Inflammatory macrophage treated with lipopolysaccharide for 4 hours (primary cell): ENCODE measurements at regions not wholly inside any gene's neighbourhood (a gene's known extent, or its start where the extent isn't known, plus 50 kb on each side); places are given as distances from the start of the nearest gene placed in this dataset.
"Not testable (repeated sequence)": the region's sequence is repeated elsewhere in the genome, so short reads cannot be mapped to it uniquely, and the experiment has no call there.

Experiments used
- DNase-seq: peaks from one replicate; pipeline ENCODE4 v3.0.0-alpha.2; 2020

DNA sequence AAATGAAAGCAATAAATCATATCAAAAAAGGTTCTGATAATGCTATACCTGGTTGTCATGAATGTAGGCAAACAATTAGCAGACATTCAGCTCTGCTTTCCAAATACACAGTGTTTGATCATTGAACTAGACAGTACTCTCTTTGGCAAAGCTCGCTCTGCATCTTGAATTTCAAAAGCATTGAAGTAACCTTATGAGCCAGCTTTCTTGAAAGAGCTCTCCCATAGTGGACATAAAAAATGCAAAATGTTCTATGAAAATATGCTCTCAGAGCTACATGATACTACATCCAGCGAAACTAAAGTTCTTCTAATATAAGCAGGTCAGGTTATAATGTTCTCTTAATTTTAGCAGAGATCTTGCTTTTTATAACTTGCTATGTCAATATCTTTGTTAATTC is 533.4 kb downstream of the CSNK1G3 start:
- no peak for DNase-seq

DNA sequence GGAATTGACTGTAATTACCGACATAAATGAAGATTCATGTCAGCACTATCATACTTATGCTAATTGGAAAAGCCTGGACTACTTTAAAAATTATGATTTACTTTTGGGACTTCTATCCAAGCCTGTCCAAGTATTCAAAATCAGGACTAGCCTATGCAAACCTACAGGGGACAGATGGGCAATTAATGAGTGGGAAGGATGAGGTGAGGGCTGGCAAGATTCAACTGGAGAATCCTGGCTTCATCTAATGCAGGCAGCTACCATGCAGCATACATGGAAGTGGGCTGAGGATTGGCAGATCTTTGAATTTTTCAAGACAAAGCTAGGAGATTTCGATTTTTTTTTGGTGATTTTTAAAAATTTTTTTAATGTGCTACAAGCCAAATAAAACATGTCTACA is 532.6 kb downstream of the CSNK1G3 start:
- DNase-seq = no peak

DNA sequence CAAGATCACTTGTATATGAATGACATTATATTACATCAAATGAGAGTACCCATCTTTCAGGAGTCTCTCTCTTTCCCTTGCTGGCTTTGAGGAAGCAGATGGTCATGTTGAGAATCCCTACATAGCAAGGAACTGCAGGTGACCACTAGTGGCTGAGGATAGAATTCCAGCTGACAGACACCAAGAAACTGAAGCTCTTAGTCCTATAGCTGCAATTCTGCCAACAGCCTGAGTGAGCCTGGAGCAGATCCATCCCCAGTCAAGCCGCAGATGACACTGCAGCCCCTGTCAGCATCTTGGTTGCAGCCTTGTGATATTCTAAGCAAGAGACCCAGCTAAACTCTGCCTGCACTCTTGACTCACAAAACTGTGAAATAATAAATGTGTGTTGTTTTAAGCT is 531.5 kb downstream of the CSNK1G3 start:
- DNase-seq = no peak

DNA sequence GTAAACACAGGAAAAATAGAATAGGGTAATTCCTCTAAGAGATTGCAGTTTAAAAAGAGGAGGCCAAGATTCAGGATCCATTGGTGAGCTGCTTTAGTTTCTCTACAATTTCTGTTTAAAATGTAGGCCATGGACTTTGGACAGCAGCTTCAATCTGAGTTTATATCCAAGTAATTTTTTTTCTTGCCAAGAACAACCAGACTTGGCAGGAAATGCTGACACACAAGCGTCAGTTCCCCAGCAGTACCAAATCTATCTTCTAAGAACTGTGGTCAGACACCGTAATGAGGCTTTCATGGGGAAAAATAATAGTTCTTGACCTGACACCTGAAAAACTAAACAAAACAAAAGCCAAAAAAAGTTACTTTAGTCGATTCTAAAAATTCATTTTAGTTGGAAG is 528.8 kb downstream of the CSNK1G3 start:
- no peak for DNase-seq

DNA sequence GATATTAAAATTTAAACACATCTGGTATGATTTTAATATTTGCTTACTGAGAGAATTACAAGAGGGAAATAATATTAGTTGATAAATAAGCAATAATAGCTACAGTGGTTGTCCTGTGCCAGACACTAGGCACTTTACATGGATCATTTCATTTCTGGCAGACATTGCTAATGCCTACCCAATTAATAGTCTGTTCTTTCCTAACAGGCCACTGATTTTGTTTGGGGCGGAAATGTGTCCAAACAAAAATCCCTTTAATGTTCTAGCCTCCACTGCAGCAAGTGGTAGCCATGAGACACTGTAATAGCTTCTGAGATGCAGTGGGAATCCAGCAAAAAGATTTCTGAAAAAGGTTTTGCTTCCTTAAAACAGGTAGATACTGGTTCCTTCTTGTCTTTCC is 527.4 kb downstream of the CSNK1G3 start:
- DNase-seq = no peak

DNA sequence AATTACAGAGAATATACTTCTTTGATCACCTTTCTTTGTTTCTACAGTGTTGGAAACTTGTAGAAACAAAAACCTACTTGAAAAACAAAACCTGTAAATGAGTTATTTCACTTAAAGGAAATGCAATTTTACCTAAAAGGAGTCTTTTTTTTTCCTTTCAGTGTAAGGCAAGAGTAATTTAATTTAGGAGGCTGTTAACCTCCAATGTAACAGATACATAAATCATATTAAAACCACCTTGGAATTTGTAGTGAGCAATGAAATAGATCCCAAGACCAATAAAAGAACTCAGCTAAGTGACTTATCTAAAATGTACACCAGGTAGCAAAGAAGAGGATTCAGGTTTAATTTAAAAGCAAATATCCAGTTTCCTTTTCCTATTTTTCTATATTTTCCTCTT is 524.8 kb downstream of the CSNK1G3 start:
- DNase-seq = no peak

DNA sequence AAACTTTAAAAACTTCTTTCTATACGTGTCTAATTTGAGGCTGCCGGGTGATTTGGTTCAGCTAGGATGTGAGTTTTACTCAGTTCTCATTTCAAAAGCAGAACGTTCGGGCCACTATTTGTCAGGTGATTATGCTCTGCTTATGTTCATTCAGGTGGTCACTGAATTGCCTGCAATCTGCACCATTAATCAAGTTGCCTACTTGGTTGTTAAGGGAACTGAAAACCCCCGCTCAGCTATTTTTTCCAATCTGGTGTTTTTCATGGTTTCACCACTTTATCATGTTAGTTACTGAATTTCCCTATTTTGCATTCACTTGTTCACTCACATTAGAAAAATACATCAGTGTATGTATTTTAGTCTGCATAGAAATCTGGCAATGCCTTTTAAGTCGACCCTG is 523.0 kb downstream of the CSNK1G3 start:
- DNase-seq = no peak

DNA sequence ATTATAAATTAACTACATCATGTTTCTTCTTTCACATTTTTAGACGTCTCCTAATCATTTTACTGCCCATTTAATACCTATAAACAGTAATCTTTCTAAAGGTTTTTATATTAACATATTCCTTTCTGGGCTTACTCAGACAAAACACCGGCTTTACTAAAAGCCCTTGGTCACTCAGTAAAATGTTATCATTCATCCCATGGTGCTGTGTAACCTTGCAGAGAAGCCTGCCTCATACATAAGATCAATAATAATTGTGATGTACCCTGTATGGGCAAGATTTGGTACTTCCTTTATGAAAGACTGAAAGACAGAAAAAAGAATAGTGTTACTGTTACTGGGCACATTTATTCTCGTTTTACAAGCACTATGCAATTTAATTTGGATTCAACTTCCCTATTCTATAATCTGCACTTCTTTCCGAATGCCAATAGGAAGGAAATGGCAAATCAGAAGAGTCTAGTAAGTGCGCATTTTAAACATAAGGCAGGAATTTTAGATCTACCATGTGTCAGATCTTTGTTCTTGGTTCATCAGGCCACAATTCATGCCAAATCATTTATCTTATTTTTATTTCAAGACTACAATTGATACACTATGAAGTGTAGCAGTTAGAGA is 522.2 kb downstream of the CSNK1G3 start:
- no peak for DNase-seq

DNA sequence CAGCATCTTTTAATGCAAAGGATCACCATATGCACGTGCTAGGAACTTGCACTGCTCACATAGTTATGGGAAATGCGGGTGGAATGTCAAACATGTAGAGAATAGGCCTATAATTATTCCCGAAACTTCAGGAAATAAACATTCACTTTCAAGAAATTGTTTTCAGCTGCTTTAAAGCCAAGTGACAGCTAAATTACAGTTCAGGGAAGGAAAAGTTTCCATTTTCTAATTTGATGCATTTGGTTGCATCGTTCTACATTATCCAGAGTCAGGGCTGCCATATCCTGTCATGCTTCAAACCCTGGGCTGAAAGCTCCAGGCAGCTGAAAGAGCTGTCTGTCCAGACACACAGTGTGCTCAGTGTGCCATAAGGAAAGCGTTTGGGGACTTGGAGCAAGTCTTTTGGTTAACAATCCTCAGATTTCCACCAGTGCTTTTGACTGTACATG is 518.1 kb downstream of the CSNK1G3 start:
- DNase-seq = no peak

DNA sequence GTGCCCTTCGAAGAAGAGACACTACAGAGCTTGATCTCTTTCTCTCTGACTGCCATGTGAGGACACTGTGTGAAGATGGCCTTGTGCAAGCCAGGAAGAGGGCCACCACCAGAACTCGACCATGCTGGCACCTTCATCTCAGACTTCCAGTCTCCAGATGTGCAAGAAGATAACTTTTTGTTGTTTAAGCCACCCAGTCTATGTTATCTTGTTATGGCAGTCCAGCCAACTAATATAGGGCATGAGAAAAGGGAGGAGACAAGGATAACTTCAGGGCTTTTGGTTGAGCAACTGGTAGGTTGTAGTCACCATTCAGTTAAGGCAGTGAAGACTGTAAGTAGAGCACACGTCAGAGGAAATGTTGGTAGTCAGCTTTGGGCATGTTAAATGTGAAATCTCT is 515.5 kb downstream of the CSNK1G3 start:
- no peak for DNase-seq

DNA sequence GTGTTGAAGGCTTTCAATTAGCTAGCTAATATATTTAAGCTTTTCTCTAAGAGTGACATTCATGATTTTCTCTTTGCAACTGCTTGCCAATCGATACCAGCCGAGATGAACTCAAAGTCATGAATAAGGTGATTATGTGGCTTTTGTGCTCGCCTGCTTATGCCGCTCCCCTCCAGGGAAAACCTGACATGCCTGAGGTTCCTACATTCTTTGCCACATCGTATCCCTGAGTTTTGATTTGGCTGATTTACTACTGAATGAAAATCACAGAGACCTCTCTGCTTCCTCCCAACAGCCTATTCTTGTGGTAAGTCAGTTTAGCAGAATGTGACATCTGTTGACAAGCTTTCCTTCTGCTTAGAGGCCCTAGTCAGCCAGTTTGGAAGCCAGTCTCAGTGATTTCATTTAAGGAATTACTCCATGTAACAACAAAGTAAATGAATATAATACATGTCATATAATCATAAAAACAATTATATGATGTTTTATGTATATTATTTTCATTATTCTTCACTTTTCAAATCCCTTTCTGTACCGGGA is 513.4 kb downstream of the CSNK1G3 start:
- no peak for DNase-seq

DNA sequence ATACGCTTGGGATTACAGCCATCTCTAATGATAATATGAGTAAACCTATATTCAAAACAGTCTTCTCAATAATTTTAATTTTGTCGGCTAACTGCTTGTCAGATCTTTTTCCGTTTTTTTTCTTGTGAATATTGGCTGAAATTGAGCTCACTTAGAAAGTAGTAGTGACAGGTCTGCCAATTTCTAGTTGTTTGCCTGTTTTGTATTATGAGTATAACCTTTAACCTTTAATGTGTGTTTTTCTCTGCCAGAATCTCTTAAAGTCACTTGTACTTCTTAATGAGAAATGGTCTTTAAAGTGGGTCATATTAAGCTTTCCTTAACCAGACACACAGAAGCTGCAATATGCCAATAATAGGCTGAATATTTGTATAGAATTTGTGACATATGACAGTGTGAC is 511.0 kb downstream of the CSNK1G3 start:
- no peak for DNase-seq

DNA sequence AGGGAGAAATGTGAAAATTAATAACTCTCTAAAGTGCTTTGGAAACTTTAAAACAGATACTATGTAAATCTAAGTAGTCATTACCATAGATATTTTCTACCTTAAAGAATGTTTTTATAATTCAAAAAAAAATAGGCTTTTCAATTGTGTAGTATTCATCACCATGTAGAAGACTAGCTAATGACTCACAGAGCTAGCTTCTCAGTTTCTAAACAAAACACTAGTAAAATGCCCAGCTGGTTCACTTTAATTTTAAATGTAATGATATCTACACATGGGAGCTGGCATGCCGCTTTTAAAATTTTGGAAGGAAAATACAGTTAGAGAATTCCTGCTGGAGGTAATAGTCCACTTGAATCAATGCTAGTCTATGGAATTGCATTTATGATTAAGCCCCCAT is 509.8 kb downstream of the CSNK1G3 start:
- DNase-seq = no peak

DNA sequence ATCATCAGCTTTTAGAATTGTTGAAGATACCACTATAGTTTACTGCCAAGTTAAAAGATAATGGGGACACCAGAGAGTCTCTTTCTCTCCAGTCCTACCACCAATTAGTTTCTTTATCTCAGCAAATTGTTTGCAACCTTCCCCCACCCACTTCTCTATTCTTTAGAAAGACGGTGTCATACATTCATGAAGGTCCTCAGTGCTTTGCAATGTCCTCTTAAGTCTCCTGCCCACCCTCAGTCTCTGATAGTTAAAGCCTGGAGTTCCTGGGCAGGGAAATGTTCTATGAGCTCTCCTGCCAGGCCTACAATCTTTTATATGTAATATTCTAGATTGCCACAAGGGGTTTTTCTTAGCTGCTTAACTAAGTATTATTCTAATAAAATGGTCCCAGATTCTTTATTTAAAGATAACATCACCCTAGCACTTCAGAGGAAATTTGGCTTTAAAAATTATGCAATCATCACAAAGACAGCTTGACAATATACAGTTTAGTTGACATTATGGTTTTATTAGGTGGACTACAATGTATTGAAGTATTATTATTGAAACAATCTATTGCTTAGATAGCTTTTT is 509.2 kb downstream of the CSNK1G3 start:
- no peak for DNase-seq

DNA sequence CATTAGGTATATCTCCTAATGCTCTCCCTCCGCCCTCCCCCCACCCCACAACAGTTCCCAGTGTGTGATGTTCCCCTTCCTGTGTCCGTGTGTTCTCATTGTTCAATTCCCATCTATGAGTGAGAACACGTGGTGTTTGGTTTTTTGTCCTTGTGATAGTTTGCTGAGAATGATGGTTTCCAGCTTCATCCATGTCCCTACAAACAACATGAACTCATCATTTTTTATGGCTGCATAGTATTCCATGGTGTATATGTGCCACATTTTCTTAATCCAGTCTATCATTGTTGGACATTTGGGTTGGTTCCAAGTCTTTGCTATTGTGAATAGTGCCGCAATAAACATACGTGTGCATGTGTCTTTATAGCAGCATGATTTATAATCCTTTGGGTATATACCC is 505.3 kb downstream of the CSNK1G3 start:
- DNase-seq = not testable (repeated sequence)

DNA sequence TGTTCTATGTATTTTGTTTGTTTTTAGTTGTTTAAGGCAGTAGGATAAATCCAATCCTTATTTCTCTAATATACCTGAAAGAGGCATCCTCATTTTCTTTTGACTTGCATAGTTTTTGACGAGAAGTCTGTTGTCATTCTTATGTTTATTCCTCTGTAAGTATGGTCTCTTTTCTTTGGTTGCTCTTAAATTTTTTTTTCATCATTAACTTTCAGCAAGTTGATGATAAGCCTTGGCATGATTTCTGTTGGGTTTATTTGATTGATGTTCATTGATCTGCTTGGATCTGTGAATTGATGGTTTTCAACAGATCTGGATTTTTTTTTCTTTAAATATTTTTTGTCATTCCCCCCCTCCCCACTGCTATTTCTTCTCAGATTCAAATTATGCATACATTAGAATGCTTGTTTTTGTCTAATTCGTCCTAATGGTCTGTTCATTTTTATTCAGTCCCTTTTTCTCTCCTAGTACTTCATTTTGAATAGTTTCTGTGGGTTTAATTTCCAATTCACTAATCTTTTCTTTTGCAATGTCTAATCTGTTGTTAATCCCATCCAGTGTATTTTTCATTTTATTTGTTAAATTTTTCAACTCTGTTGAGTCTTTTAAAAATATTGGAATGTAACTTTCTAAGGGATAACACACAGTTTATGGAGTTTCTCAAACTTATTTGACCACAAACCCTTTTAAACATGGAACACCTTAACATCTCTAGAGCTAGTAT is 495.9 kb downstream of the CSNK1G3 start:
- no peak for DNase-seq

DNA sequence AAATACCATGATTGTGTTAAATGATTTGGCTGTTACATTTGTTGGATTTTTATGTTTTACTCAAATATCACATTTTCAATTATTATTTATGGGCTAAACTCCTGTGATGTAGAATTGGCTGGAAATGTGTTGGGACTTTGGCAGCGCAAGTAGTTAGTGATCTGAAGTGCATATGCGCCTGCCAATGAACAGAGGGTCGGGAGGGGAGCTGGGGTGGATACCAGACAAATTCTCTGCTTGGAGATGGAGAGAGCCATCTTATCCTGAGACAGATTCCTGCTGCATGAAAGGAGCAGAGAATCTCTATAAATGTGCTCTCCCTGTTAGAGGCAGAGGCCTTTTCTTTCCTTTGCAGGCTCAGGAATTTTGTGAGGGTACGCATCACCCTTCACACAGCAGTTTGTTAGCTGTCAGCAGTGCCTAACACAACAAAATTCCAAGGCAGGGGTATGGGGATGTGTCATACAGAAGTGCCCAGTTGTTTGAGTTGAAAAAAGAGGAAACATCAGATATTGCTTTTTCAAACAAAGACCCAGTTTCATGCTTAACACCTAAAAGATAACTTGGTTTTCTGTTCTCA is 489.1 kb downstream of the CSNK1G3 start:
- no peak for DNase-seq

DNA sequence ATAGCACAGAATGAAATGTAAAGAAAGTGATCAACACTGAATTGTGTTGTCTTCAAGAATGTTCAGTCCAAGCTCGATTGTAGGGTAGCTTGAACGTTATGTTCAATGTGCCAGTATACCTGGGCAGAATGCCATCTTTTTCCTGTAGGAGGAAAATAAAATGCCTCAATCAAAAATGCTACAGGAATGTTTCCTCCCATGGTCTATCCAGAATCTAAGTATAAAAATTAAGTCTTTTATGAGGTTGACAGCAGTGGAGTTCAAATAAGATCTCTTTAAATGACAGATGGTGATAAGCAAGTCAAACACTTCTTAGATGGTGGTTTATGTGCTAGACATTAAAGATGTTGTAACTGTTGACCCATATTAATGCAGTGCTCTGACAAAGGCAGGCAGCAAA is 488.6 kb downstream of the CSNK1G3 start:
- DNase-seq = no peak

DNA sequence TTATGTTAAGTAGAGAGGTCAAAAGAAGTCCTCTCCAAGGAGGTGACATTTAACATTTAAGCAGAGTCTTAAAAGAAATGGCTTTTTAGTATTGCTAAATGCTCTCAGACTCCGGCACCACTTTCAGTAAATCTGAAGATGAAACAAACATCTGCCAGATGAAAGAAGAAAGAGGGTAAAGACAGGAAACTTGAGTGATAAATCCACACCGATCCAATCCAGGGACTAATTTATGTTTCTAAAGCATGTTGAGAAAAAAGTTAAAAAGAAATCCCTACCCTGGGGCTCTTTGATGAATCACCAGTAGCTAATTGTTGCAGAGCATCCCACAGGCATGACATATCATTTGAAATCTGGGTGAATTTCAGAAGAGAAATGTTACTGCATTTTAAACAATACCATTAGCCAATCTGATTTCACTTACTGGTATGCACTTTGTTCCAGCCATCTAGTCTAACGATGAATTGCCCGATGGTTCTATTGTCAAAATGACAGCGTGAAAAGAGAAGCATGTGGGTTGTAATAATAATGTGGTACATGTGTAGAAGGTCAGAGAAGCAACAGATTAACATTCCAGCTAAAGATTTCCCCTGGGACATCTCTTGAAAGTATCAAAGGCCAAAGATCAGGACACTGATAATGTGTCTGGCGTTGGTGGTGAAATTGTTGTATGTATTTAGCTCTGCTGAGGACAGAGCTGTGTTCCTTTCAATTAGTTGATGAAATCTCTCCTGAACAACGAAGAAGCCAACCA is 485.7 kb downstream of the CSNK1G3 start:
- no peak for DNase-seq

DNA sequence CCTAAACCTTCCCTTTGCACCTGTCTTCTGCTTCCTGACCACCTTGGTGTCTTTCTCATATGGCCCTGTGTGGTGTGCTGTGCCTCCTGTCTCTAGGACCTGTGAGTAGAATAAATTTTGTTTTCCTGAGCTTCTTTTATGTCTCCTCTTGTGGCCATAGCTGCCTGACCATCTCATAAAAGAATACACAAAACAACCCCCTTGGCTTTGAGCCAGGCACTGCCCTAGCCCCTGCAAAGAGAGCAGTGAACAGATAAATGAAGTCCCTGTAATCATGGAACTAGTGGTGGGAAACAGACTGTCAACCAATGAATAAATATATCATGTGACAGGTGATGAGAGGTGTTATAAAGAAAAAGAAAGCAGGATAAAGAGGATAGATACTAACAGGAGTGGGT is 485.1 kb downstream of the CSNK1G3 start:
- no peak for DNase-seq

DNA sequence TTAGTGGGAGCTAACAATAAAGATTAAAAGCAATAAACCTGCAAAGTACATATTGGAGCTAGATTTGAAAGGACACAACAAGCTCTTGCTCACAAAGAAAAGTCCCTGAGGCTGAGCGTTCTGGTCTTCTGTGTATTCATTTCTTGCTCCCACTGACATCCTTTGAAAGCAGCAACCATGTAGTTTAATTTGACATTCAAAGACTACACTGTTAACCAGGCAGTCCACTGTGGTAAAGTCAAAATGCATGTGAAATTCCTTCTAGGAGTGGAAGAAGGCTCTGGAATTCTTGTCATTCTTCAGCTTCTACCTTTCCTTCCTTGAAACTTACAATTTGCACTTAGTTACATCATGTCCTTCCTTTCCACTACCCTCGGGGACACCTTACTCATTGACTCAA is 480.7 kb downstream of the CSNK1G3 start:
- no peak for DNase-seq

DNA sequence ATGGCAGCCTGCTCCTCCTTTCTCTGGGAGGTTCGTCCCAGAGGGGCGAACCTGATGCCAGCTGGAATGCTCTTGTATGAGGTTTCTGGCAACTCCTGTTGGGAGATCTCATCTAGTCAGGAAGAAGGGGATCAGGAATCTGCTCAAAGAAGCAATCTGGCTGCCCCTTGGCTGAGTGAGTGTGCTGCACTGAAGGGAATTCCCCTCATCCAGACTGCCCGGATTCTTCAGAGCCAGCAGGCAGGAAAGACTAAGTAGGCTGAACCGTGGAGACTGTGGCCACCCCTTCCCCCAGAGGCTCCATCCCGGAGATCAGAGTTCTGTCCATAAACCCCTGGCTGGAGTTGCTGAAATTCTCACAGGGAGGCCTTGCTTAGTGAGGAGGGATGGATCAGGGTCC is 476.0 kb downstream of the CSNK1G3 start:
- DNase-seq = no peak

DNA sequence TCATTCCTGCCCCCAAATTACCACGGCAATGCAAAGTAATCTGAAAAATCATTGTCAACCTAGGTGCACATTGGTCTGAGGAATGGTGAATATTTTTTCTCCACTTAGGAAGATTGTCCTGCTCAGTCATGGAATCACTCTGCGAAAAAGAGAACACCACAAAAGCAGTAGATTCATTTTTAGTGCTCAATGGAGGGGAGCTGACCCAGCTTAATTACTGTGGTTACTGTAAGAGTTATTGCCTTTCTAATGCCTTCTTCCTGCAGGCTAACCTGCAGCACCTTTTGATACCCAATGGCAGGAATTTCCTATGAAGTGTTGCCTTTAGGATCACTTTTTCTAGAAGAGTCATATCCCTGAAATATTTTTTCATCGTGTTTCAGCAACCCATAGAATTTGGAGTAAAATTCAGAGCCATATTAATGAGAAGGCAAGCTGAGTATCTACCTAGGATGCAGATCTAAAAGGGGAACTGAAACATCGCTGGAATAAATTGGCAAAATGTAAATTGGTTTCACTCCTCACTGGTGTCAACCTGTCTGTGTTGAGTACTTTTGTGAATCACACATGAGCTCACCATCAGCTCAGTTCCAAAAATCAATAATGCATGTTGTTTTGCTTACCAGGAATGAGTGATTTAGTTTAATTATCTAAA is 464.5 kb downstream of the CSNK1G3 start:
- DNase-seq = no peak
